ENCODE measurements at regions not wholly inside any gene's neighbourhood (a gene's known extent, or its start where the extent isn't known, plus 50 kb on each side); places are given as distances from the start of the nearest gene placed in this dataset.
A peak's percentile ranks its signal among the peaks of the same experiment; 100 is the strongest.
"Not testable (repeated sequence)": the region's sequence is repeated elsewhere in the genome, so short reads cannot be mapped to it uniquely, and the experiment has no call there.

DNA sequence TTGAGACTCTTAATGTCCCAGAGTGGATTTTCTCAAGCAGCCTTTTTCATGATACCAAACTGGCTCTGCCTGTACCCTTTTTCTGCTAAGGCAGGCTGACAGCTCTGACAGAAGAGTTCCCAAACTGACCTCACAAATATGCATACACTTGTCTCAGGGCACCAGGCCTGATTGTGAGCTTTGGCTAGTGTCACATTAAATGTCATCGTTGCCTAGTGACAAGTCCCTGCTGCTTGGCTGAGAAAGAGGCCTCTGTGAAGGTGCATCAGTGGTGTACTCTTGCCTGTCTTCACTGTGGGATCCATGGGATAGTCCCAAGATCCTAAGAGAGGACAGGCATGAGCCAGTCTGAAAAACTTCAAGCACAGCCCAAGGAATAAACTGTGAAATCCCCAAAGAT is 68.8 kb downstream of the RBMY1J start:
- H3K27me3 ChIP-seq; ATAC-seq; H3K4me1 ChIP-seq; intact Hi-C loops (cut with DNase I); H3K9me3 ChIP-seq; H3K36me3 ChIP-seq; H3K27ac ChIP-seq; DNase-seq; H3K4me3 ChIP-seq: not testable (repeated sequence)

DNA sequence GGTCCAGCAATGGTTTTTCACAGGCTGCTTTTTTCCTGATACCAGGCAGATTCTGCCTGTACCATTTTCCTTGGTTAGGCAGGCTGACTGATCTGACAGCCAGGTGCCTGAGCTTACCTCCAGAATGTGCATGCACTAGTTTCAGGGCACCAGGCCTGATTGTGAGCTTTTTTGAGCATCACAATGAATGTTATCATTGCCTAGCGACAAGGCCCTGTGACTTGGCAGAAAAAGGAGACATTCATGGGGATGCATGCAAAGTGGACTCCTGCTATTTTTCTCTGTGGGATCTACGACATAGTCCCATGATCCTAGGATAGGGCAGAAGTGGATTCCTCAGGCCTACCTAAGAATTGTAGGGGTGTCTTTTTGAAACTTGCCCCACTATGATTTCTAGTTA is 74.6 kb downstream of the RBMY1J start:
- H3K27ac ChIP-seq; H3K4me3 ChIP-seq; H3K27me3 ChIP-seq; intact Hi-C loops (cut with DNase I); H3K9me3 ChIP-seq; H3K4me1 ChIP-seq; H3K36me3 ChIP-seq; DNase-seq; ATAC-seq: not testable (repeated sequence)

DNA sequence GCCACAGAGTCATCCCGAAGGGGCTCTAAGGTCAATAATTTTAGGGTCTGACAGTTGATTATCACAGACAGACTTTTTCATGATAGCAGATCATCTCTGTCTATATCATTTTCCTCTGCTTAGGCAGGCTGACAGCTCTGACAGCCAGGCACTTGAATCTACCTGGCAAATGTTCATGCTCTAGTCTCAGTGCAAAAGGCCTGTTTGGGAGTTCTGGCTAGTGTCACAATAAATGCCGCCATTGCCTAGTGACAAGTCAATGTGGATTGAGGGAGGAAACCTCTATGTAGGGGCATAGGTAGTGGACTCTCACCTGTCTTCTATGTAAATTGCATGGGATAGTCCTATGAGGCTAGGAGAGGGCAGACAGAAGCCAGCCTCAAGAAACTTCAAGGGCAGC is 81.3 kb downstream of the RBMY1J start:
- H3K9me3 ChIP-seq; ATAC-seq; H3K4me1 ChIP-seq; H3K27me3 ChIP-seq; intact Hi-C loops (cut with DNase I); H3K4me3 ChIP-seq; H3K36me3 ChIP-seq; DNase-seq; H3K27ac ChIP-seq: not testable (repeated sequence)

DNA sequence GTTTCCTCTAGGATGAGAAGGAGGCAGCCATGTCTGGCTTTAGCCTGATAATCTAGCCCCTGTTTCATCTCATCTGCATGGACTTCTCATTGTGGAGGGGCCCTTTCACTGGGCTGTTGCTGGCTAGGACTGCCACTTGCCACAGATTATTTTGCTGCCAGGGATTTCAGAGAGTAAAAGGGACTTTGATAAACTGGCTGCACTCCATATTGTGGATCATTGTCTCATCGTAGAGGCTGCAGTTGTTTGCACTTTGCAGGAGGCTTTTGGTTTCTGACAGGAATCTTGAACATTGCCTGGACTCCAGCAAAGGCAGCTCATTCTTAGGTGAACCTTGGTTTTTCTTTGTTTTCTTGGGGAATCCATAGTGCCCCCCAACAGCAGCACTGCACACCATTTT is 85.5 kb downstream of the RBMY1J start:
- ATAC-seq; H3K27me3 ChIP-seq; H3K27ac ChIP-seq; H3K4me1 ChIP-seq; H3K9me3 ChIP-seq; H3K36me3 ChIP-seq; H3K4me3 ChIP-seq; intact Hi-C loops (cut with DNase I); DNase-seq: not testable (repeated sequence)

DNA sequence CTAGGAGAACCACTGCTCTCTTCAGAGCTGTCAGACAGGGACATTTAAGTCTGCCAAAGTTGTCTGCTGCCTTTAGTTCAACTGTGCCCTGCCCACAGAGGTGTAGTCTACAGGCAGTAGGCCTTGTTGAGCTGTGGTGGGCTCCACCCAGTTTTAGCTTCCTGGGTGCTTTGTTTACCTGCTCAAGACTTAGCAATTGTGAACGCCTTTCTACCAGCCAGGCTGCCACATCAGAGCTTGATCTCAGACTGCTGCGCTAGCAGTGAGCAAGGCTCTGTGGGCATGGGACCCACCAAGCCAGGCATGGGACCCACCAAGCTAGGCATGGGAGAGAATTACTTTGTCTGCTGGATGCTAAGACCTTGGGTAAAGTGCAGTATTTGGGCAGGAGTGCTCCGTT is 96.5 kb downstream of the RBMY1J start:
- ATAC-seq; H3K4me1 ChIP-seq; intact Hi-C loops (cut with DNase I); H3K9me3 ChIP-seq; H3K36me3 ChIP-seq; H3K4me3 ChIP-seq; DNase-seq; H3K27ac ChIP-seq; H3K27me3 ChIP-seq: not testable (repeated sequence)

DNA sequence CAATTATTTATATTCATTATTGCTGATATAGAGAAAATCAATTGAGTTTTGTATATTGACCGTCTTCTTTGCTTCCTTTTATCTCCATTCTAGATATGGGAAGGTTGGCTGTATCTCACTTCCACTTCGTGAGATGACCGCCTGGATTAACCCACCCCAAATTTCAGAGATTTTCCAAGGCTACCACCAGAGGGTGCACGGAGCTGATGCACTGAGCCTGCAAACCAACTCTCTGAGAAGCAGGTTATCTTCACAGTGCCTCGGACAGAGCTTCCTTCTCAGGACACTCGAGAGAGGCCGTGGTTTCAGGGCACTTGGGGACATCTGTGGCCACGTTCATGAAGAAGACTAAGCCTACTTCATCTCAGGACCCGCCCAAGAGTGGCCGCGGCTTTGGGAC is 110.5 kb downstream of the RBMY1J start:
- H3K4me3 ChIP-seq; intact Hi-C loops (cut with DNase I); DNase-seq; H3K27ac ChIP-seq; H3K36me3 ChIP-seq; H3K27me3 ChIP-seq; H3K9me3 ChIP-seq; ATAC-seq; H3K4me1 ChIP-seq: not testable (repeated sequence)

DNA sequence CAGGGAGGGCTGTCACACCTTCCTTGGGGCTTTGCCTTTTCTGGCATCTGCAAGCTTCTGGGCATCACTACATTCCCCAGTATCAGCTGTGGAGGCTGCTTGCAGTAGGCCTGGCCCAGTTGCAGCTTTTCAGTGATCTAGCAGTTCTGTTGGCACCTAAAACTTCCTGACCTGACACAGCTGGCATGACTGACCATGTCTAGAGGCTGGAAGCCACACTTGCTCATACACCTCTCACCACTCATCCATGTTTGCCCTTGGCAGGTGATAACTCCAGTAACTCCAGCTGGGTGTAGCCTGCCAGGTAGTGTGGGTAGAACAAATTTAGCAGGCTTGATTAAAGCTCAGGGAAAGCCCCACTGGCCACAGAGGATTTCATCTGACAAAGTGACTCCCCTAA is 122.6 kb downstream of the RBMY1J start:
- ATAC-seq; DNase-seq; H3K27ac ChIP-seq; H3K4me1 ChIP-seq; H3K4me3 ChIP-seq; H3K36me3 ChIP-seq; intact Hi-C loops (cut with DNase I); H3K27me3 ChIP-seq; H3K9me3 ChIP-seq: not testable (repeated sequence)

DNA sequence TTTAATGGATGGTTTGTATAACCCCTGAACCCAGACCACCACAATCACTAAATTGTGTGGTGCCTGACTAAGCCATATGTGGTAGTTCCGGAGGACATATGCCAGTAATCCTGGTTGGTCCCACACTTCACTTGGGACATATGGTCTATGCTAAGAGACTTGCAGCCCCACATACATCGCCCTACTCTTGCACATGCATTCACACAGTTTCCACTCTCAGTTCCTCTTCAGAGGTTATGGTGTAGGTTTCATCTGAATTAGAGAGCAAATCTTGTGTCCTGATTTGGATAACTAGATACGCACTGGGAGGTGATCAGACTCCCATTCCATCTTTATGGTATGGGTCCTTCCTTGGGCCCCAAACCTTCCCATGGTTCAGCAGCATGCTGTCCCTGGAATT is 169.8 kb downstream of the RBMY1J start:
- H3K27ac ChIP-seq; H3K36me3 ChIP-seq; H3K4me1 ChIP-seq; intact Hi-C loops (cut with DNase I); H3K9me3 ChIP-seq; H3K4me3 ChIP-seq; H3K27me3 ChIP-seq; ATAC-seq; DNase-seq: not testable (repeated sequence)

DNA sequence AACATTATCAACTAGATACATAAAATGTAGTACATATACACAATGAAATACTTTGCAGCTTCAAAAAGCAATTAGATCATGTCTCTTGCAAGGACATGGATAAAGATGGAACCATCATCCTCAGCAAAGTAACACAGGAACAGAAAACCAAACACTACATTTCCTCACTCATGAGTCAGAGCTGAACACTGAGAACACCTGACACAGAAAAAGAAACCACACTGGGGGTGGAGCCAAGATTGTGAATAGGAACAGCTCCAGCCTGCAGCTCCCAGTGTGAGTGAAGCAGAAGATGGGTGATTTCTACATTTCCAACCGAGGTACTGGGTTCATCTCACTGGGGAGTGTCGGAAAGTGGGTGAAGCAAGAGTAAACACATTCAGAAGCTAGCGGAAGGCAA is 195.6 kb downstream of the RBMY1J start:
- H3K27me3 ChIP-seq; H3K27ac ChIP-seq; H3K36me3 ChIP-seq; intact Hi-C loops (cut with DNase I); H3K4me1 ChIP-seq; DNase-seq; H3K9me3 ChIP-seq; H3K4me3 ChIP-seq: not testable (repeated sequence)
- ATAC-seq: peak; percentile 43

DNA sequence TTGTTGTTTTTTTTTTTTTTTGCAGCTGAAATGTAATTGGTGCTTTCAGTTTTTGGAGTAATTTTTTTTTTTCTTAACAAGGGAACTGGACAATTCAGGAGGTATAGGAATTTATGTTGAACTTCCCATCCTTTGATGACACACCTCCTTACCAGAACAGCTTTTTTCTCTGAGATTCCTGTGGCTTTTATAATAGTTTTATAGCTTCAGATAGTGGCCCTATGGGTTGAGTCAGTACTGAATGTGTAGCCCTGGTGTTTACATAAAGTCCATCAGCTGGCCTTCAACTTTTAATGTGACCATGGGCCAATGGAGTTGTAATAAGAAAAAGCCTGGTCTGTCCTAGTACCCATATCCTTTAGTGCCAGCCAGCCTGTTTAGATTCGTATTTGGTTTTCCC is 201.8 kb downstream of the RBMY1J start:
- H3K4me3 ChIP-seq; intact Hi-C loops (cut with DNase I); H3K27ac ChIP-seq; H3K27me3 ChIP-seq; H3K9me3 ChIP-seq; DNase-seq; H3K4me1 ChIP-seq; H3K36me3 ChIP-seq; ATAC-seq: not testable (repeated sequence)

DNA sequence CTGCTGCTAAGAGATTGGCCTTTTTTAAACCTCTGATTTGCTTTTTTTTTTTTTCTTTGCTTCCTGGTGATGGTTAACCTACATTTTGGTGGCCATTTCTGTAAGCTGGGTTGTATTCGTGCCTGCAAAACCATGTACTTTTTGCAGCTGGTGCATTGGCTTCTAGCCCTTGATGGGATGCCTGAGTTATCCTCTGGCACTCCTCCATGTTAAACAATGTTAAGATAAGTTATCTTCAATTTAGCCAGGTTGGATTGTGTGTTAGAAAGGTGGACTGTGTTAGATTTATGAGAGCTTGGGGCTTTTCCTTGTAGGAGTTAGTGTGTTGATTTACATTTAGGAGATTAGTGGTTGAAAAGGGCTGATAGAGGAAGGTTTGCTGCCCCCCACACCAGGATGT is 202.4 kb downstream of the RBMY1J start:
- H3K9me3 ChIP-seq; H3K4me3 ChIP-seq; intact Hi-C loops (cut with DNase I); DNase-seq; ATAC-seq; H3K27ac ChIP-seq; H3K27me3 ChIP-seq; H3K4me1 ChIP-seq; H3K36me3 ChIP-seq: not testable (repeated sequence)

DNA sequence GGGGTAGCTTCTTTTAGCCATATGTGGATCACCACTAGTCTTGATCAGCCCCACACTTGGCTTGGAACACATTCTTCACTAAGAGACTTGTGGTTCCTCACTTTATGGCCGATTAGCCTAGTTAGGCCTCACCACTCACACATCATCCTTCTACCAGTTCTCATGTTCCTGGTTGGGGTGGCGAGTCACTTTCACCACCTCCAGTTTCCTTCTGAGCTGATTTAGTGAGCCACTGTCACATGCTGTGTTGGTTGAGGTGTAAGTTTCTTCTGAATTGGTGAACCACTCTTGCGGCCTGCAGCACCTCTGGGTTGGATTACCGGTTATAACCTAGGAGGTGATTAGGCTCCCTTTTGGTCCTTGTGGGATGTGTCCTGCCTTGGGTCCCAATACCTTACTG is 203.7 kb downstream of the RBMY1J start:
- intact Hi-C loops (cut with DNase I); H3K27ac ChIP-seq; H3K4me1 ChIP-seq; DNase-seq; H3K27me3 ChIP-seq; H3K36me3 ChIP-seq; ATAC-seq; H3K4me3 ChIP-seq; H3K9me3 ChIP-seq: not testable (repeated sequence)

DNA sequence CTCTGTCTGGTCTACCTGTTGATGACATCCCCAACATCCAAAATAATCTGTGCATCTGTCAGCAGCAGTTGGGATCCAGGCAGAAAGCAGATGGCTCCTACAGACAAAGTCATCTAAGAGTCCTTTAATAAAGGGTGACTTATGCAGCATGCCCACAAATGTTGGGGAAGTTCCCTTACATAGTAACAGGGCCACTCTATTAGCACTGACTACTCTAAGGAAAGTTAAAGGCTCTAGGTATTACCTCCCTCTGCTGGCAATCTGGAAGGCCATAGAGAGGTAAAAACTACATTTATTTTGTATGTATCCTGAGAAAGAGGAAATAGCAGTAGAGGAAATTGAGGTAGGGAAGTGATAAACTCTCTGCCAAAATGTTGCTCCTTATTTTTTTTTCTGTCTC is 209.6 kb downstream of the RBMY1J start:
- DNase-seq; ATAC-seq; H3K4me1 ChIP-seq; H3K27ac ChIP-seq; H3K27me3 ChIP-seq; H3K9me3 ChIP-seq; H3K4me3 ChIP-seq; intact Hi-C loops (cut with DNase I); H3K36me3 ChIP-seq: not testable (repeated sequence)
